PC-3 (cell line): ENCODE measurements at regions not wholly inside any gene's neighbourhood (a gene's known extent, or its start where the extent isn't known, plus 50 kb on each side); places are given as distances from the start of the nearest gene placed in this dataset.

Experiments used
- EZH2phosphoT487 ChIP-seq: fragments of 300-600 bp; sonication (generic); IDR thresholded peaks from 2 replicates; pipeline ENCODE4 v1.6.1; 2018; ENCODE audit warnings: mild to moderate bottlenecking, antibody characterized with exemption, low read length, borderline replicate concordance
- TF ChIP-seq, protein P1 (sequence below): fragments of 300-600 bp; sonication (generic); conservative IDR thresholded peaks from 2 replicates; pipeline ENCODE4 v1.5.1; 2017; ENCODE audit warnings: antibody characterized with exemption, low read depth, mild to moderate bottlenecking, low read length

DNA sequence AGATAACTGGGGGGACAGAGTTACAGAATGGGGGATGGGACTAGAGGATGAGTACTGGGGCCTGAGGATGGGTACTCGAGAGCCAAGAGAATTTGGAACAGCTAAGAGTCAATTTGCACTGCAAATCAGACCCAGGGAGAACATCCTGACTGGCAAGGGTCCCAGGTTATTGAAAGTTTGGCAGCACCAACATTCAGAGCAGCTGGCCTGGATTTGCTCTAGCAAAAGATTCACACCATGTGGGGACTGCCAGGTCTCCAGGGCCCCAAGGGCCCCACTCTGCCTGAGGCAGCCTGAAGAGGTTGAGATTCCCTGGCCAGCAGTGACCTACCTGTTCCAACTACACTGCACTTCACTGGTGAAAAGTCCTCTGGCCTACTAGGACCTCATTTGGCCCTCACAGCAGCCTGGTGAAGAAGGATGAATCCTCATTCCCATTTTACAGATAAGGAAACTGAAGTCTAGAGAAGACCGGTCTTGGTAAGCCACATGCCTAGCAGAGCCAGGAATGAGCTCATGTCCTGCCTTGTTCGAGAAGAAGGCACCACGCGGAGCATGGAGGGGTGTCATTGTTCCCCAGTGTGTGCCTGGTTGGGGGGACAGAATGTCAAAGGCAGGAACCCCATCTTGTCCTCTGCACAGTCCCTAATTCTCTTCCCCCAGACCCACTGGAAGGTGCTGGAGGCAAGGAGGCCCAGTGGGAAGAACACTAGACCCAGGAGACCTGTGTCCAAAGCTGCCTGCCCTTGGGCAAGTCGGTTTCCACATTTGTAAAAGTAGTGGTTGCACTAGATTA, 258.6 kb downstream of the TNS1 start:
- TF ChIP-seq, protein P1, sequence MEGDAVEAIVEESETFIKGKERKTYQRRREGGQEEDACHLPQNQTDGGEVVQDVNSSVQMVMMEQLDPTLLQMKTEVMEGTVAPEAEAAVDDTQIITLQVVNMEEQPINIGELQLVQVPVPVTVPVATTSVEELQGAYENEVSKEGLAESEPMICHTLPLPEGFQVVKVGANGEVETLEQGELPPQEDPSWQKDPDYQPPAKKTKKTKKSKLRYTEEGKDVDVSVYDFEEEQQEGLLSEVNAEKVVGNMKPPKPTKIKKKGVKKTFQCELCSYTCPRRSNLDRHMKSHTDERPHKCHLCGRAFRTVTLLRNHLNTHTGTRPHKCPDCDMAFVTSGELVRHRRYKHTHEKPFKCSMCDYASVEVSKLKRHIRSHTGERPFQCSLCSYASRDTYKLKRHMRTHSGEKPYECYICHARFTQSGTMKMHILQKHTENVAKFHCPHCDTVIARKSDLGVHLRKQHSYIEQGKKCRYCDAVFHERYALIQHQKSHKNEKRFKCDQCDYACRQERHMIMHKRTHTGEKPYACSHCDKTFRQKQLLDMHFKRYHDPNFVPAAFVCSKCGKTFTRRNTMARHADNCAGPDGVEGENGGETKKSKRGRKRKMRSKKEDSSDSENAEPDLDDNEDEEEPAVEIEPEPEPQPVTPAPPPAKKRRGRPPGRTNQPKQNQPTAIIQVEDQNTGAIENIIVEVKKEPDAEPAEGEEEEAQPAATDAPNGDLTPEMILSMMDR, result no peak
- TF ChIP-seq EZH2phosphoT487, result no peak
